Left lobe of liver (tissue), 2 donors: ENCODE measurements at regions not wholly inside any gene's neighbourhood (a gene's known extent, or its start where the extent isn't known, plus 50 kb on each side); places are given as distances from the start of the nearest gene placed in this dataset.

Source experiments
- ATAC-seq: fragments of 200-7000 bp; cut with Tn5 transposase; one replicate; pipeline ENCODE4 v1.9.1; 2020; ENCODE audit warnings: mild to moderate bottlenecking, moderate library complexity
- DNase-seq: peaks from one replicate; pipeline ENCODE4 v3.0.0-alpha.2; 2020; ENCODE audit warnings: low spot score
- donor health status: DM: no; HTN: no; CAD: no; lungs with moderate emphysema.
- donor health status: DM: no; HTN: yes; CAD: no.

DNA sequence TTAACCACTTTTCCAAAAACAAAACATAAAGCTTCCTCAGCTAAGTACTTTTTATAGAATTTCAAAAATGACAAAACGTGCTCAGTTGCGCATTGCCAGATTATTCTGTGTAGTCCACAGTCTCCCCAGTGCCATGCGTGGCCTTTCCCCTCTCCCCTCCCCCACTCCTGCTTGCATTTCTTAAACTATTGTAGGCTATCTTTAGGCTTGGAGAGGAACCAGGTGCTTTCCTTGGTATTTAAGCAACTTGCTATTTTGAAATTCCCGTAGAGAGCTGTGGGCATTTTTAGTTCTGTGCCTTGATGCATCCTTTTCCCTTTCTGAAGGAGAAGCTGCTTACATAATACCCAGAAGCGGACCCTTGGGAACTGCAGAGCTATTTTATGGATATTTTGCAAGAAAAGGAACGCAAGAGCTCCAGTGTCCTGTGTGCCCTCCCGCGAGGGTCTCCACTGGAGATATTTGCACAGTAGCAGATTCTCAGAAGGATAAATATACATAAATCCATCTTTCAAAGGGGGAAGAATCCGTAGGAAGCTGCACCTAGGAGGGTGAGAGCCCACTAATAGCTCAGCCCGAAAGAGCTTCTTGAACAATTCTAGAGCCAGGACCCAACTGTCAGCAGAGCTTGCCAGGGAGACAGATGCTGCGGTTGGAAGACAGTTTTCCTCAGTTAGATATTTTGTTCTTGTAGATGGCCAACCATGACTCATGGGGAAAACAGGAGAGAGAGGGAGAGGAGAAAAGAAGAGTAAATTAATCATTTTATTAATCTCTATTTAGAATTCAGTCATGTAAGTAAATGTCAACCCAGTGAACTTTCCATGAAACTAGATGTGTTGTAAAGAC, 1298.3 kb upstream of the WWC1 start:
- DNase-seq (no peak), ATAC-seq (no peak)

DNA sequence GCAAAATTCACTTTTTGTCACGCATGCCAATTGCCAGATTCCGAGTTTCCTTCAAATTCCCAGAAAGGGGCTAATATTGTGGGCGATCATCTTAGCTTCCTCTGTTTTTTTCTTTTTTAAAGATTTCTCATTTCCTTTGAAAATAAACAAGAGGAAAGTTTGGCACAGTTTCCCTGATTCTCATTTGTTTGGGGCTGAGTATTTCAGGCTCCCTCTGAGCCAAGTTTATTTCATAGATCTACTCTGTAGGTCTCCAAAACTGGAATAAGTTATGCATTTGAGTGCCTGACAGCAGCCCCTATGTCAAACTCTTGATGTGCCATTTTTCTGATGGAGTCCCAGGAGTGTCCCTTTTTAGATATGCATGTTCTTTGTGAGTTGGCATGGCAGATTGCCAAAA, 1297.2 kb upstream of the WWC1 start:
- ATAC-seq (no peak), DNase-seq (no peak)

DNA sequence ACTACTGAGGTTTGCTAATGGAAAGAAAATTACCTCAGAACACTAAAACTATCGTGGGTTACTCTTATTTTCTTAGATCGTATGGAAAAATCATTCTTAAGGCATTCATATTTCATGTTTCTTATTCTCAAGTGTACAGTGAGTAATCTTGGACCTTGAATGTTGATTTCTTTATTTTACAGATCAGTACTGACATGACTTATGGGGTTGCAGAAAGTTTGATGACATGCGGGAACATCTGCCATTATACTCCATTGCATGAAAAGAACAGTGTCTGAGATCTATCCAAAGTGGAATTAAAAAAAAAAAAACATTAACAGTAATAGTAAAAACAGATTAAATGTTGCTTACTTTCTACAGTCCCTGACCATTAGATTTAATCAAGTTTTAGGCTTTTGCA, 1290.2 kb upstream of the WWC1 start:
- ATAC-seq = no peak

DNA sequence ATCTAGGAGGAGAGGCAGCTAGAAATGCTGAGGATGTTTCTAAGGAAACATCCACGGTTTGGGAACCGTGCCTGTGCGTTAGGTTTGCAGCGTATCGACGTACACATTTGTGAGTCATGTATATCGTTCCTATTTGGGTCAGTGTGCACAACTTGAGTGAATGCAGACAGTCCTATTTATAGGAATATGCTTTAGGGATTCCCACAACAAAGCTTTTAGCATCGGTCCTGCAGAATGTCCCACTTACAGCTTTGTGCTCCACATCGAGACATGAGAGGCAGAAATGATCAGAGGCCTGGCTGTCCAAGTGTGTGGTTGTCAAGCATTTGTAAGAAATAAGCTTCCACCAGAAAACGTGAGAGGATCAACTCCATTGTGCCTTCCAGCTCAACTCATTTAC, 1282.7 kb upstream of the WWC1 start:
- ATAC-seq = no peak

More for the DNA sequence above, 1290.2 kb upstream of the WWC1 start:
- no peak for DNase-seq

DNA sequence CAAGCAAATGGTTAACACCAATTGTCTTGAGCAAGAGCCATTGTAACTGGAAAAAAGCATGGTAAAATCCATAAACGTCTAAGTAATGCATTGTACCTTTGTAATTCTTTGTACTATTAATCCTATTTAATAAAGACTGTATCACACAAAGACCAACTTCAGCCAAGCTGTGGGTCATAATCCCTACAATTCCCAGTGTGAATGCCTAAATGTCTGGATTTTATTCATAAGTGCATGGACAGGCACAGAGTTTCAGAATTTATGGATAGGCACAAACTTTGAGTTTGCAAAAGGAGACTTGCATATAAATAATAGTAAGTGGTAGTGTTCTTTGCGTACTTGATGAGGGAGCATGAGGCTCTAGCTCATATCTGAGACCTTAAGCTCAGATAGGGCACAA, 1280.2 kb upstream of the WWC1 start:
- no peak for ATAC-seq

More for the DNA sequence above, 1282.7 kb upstream of the WWC1 start:
- DNase-seq = no peak

DNA sequence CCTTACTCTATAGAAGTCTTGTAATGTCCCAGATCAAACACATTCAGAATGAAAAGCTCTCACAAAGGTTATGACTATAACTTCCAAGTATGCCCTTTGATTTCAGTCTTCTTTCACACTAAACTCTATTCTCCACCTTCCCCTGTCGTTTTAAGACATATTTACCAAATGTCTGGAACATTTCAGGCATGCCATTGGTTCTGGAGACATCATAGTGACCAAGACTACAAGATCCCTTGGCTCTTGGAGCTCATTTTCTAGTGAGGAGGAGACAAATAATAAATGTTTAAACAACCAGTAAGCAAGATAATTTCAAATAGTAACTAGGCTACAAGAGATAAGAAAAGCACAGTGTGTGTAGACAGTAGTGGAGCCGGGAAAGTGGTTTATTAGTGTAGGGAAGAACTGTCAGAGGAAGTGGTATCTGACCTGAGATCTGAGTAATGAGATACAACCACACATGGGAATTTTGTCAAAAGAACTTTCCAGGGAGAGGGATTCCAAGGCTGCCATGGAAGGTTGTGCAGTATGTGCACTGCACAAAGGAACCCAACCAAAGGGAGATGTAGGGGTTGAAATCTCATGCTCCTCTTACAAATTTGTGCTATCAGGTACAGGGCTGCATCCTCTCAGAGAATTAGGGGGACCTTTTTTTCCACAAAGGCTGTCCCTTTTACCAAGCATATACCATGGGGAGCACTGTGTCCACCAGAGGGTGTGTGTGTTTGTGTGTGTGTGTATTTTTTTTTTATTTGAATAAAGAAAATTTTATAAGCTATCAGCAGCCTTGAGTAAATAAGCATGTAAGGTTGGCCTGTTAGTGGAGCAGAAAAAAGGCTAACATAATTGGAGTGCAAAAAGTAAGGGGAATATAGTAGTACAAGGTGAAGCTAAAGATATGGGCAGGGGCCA, 1279.1 kb upstream of the WWC1 start:
- no peak for ATAC-seq

More for the DNA sequence above, 1280.2 kb upstream of the WWC1 start:
- no peak for DNase-seq

DNA sequence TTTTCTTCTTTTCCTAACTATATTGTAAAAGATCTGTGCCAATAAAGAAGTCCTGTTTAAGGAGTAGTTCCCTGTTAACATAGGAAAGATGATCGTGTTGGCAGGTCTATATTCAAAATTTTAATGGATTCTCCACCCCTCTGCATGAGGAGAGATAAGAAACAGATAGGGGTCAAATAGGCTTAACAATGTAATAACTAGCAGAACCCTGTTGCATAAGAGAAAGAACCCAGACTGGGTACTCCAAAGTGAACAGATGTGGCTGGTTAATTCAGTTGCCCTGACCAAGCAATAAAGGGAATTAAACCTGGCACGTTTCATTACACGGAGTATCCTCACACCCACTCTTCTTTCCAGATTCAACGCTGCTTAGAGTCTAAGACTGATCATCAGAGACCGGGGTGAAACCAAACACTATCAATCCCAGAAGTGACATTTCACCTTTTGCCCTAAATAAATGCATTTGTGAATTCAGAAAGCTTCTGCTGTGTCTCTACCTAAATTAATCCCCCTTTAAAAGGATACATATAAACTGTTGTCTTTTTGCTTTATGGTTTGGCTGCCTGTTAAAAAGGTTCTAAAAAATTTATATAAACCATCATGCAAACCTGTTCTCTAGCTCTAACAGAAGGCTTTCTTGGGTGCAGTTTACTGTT, 1276.9 kb upstream of the WWC1 start:
- DNase-seq (no peak), ATAC-seq (no peak)

More for the DNA sequence above, 1279.1 kb upstream of the WWC1 start:
- no peak for DNase-seq

DNA sequence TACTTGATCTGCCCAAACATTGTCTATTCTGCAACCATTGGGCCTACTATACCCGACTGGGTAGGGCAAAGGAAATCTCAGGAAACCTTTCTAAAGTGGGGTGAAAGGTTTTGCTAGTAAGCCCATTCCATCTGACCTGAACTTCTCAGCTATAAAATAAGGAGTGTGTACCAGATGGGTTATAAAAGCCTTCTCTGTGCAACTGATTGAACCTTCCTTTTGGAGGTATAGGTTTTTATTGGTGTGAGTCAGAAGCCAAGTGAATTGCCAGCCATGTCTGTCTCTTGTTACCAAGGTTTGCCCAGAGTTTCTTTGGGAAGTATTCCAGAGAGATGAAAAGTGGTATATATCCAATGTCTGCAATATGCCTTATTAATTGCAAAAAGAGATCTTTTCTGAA, 1271.0 kb upstream of the WWC1 start:
- DNase-seq (no peak), ATAC-seq (no peak)

DNA sequence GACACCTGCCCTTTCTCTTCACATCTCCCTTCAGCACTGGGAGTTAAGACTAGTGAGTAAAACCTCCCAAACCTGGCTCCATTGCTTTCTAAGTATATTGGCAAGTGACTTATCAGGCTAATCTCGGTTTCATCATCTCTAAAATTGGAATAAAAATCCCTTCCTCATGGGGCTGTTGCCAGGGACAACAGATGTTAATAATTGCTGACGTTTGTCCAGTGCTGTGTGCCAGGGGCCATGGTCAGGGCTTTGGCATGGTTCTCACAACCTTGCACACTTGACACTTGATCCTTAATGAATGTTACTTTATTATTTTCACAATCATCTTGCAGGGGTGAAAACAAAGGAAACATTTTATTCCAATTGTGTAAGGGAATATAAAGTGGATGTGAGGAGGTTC, 1262.0 kb upstream of the WWC1 start:
- ATAC-seq (no peak), DNase-seq (no peak)

DNA sequence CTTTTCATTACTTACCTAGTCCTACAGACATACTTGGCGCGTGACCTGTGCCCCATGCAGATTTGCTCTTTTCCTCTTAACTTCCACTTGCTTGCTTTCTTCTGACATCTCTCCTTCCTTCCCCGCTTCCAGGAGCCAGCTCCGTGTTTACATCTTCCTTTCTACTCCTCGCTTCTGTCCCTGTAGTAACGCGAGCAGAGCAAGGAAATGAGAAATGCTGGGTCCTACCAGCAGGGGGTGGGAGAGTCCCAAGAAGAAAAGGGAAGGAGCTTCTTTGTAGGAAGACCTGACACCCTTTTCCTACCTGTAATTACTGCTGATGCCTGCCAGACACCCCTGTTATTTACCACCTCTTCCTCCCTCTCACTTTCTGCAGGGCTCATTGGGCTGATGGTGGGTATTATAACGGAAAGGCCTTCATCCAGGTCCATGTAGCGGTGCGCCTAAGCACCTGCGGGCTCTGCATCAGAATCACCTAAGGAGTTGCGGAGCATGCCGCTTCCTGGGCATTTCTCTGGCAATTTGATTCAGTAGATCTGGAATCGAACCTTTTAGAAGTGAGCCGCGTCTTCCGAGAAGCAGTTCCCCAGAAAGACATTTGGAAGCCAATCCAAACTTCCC, 1260.8 kb upstream of the WWC1 start:
- ATAC-seq (no peak), DNase-seq (no peak)

DNA sequence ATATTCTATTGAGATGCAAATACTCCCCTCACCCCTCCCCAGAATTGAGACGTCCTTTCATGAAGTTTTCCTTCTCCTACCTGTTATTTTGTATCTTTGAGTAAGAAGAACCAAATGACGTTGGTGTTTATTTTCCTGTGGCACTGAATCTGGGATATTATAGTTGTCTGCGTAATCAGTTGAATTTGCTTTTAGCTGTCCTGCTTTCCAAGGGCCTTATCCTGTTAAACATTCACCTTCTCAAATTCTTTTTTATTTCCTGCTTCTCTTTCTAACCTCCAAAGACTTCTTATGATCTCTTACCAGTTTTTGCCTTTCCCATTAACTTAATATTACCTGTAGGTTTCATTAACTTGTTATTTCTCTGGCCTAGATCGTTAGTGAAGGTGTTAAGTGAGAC, 1254.9 kb upstream of the WWC1 start:
- ATAC-seq = no peak
- DNase-seq = no peak

DNA sequence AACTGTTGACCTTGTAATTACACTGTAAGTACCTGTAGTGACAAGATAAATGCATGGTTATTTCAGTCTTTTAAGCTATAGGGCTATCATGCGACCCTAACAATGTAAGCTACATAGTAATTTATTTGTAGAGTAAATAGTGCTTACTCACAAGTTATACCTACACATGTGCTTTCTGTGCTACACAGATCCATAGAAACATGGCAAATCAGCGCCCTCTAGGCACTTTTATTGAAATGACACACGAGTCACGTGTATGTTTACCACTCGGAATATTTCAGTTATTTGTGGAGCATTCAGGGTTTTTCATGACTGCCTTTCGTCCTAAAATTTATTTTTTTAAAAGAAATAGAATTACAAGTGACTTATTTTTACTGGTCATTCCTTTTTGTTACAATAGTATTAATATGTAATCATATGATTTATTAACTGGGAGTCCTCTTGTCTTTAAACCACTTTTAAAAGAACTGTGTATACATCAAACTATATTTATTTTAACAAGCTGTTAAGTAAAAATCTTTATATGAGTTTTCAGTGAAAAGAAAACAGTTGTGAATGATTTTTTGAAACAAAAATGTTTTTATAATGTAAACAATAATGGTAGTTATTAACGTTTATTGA, 1242.3 kb upstream of the WWC1 start:
- ATAC-seq (peak; percentile 90), DNase-seq (no peak)

DNA sequence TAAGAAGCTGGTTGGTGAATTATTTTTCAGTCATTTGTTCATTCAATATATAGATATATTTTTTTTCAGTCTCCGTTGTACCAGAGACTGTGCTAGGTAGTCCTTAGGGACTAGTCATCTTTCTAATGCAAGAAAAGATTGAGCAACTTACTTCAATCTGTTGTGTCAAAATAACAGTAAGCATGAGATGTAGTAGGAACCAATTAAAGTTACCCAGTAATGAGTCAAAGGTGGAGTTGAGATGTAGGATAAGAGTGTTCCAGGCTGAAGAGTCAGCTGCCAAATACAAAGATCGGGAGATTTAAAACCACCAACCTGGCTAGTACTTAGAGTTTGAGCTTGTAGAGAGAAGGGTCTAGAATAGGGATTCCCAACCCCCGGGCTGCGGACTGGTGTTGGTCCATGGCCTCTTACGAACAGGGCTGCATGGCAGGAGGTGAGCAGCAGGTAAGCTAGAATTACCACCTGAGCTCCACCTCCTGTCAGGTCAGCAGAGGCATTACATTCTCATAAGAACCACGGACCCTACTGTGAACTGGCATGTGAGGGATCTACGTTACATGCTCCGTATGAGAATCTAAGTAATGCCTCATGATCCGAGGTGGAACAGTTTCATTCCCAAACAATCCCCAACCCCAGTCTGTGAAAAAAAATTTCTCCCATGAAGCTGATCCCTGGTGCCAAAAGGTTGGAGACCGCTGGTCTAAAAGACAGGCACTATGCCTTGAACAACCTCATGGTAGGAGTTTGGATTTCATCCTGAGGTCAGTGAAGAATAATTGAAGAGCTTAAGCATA, 1241.5 kb upstream of the WWC1 start:
- DNase-seq (no peak), ATAC-seq (no peak)

DNA sequence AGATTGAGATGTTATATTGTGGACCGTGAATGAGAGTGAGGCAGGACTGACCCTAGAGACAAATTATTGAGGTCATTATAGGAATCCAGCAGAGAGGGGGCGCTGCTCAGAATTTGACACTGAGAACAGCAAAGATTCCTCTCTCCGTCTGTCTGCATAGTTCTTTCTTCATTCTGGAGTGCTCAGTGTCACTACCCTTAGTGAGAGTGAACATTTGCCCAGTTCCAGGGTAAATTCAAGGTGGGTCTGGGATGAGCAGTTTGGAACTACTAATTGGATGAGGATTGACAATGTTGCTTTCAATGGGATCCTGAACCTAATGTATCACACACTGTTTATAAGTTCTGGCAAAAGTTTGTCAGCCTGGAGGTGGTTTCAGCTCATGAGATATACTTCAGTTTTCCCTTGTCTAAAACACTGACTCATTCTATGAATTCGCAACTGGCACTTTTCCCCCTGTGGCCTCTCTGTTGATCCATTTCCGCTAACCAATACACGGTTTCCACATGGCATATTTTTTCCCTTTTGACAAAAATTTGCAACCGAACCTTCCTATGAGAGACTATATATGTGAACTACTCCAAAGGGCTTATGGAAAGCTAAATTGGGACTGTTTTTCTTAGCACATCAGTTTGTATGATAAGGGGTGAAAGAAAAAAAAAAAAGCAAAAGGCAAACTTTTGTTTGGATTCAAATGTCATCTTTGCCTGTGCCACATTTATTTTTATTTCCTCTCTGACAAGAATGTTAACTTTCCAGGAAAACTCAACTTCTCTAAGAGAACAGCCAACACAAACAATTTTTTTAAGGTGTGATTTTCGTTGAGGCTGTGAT, 1240.7 kb upstream of the WWC1 start:
- no peak for DNase-seq
- ATAC-seq = peak; percentile 20

DNA sequence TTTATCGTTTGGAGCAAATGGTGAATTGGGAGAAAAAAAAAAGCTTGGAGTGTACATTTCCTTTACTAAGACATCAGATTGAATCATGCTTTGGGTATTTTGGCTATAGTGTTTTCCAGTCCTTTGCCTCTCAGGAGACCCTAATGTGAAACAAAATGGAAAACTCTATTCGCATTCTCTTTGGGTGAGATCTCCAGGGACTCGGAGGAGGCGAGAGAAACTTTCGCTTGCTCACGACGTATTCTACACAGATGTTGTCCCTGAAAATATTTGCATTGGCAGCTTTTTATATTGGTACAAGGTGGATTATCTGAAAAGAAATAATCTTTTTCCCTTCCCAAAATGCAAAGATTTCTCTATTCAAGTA, 1240.1 kb upstream of the WWC1 start:
- no peak for DNase-seq
- no peak for ATAC-seq

DNA sequence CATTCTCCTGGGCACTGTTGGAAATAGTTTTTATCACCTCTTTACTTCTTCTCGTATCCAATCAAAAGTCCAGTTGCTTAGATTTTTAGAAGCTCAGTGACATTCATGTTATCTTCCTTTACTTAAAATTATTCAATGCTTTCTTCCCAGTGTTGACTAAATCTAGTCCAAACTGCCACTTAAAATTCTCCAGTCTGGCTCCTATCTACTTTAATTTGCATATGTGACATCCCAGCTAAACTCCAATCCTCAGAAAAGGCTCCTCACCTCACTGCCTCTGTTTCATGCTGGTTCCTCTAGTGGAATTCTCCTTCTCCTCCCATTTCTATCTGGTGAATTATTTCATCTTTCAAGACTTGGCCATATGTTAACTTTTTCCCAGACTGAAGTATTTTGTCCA, 1238.7 kb upstream of the WWC1 start:
- DNase-seq (no peak), ATAC-seq (no peak)

DNA sequence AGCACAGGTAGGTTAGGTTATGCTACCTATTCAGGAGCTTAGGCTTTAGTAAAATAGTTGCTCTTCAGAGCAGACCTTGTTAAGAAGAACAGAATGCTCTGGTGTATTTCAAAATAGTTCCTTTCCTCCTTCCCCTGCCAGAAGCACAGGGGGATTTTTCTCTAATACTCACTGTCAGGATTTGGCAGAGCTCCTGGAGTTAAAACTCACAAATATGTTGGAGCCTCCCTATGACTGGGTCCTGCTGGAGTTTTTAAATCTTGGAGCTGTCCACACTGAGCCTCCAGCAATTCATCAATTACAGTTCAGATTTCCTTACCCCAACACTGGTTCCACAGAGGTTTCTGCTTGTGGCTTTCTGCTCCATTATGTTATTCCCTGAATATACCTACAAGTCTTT, 1233.8 kb upstream of the WWC1 start:
- no peak for ATAC-seq
- no peak for DNase-seq

DNA sequence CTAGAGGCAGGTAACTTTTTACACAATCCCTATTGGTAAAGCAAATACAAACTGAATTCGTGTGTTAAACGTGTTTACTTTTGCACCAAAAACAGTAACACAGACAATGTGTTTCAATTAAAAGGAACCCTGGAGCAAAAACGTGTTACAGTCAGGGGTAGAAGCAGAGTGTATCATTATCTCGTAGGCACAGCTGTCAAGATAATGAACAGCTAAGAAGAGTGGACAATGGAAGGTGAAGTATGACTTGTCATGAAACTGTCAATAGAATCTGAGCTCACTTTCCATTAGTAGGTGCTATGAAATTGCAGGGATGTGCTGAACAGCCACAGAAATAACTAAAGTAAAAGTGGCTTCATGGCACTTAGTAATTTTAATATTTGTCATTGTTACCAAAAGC, 1229.8 kb upstream of the WWC1 start:
- no peak for DNase-seq

DNA sequence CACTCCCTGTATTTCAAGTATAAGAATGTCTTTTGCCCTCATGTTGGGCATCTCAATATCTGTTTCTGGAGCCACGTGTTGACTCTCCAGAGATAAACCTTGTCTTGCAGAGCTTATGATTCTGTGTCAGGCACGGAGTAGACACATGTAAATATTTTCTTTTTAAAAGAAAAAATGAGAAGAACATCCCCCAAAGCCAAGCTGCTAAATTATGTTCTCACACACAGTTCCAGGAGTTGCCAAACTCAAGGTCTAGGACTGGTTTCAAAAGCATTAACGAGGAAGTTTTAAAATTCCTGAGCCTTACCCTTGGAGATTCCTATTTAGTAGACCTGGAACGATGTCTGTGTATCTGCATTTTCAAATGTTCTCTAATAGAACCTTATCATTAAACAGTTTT, 1228.3 kb upstream of the WWC1 start:
- no peak for DNase-seq
- ATAC-seq = no peak

More for the DNA sequence above, 1229.8 kb upstream of the WWC1 start:
- no peak for ATAC-seq
